ENCODE measurements at regions not wholly inside any gene's neighbourhood (a gene's known extent, or its start where the extent isn't known, plus 50 kb on each side); places are given as distances from the start of the nearest gene placed in this dataset.
"Not testable (repeated sequence)": the region's sequence is repeated elsewhere in the genome, so short reads cannot be mapped to it uniquely, and the experiment has no call there.

- peak; percentile 51 for DNase-seq (ENCODE audit: low read depth)
- no peak overlapping the region for H3K4me3 ChIP-seq (ENCODE audit: low read depth, low read length)
- no peak for TF ChIP-seq CTCF (IDR thresholded peaks at IDR 0.05; ENCODE audit: insufficient read depth, low read length)
These were observed 114.0 kb upstream of the OSTN start for GRCh38 chr3:191085091-191085490.

GRCh38 chr3:191078913-191079312 is 120.1 kb upstream of the OSTN start:
- not testable (repeated sequence) for H3K4me3 ChIP-seq (ENCODE audit: low read depth, low read length); DNase-seq (ENCODE audit: low read depth)

- DNase-seq (ENCODE audit: low read depth): no peak
- no peak overlapping the region for H3K4me3 ChIP-seq (ENCODE audit: low read depth, low read length)
- no peak for TF ChIP-seq CTCF (IDR thresholded peaks at IDR 0.05; ENCODE audit: insufficient read depth, low read length)
These were observed 122.0 kb upstream of the OSTN start for GRCh38 chr3:191076903-191077552.

GRCh38 chr3:191074511-191074910 is 124.5 kb upstream of the OSTN start:
- no peak for DNase-seq (ENCODE audit: low read depth)
- H3K4me3 ChIP-seq (ENCODE audit: low read depth, low read length): no peak overlapping the region
- TF ChIP-seq CTCF (IDR thresholded peaks at IDR 0.05; ENCODE audit: insufficient read depth, low read length): no peak

GRCh38 chr3:191070762-191071403 is 128.2 kb upstream of the OSTN start:
- DNase-seq (ENCODE audit: low read depth): peak; percentile 35
- no peak for TF ChIP-seq CTCF (IDR thresholded peaks at IDR 0.05; ENCODE audit: insufficient read depth, low read length)
- no peak overlapping the region for H3K4me3 ChIP-seq (ENCODE audit: low read depth, low read length)

- DNase-seq (ENCODE audit: low read depth): peak; percentile 87
- no peak for TF ChIP-seq CTCF (IDR thresholded peaks at IDR 0.05; ENCODE audit: insufficient read depth, low read length)
- H3K4me3 ChIP-seq (ENCODE audit: low read depth, low read length): no peak overlapping the region
These were observed 128.8 kb upstream of the OSTN start for GRCh38 chr3:191070201-191070600.

GRCh38 chr3:191068946-191069813 is 129.9 kb upstream of the OSTN start:
- TF ChIP-seq CTCF (IDR thresholded peaks at IDR 0.05; ENCODE audit: insufficient read depth, low read length): no peak
- DNase-seq (ENCODE audit: low read depth): peak; percentile 63
- no peak overlapping the region for H3K4me3 ChIP-seq (ENCODE audit: low read depth, low read length)
